Thyroid gland (tissue), 4 donors: ENCODE measurements at regions not wholly inside any gene's neighbourhood (a gene's known extent, or its start where the extent isn't known, plus 50 kb on each side); places are given as distances from the start of the nearest gene placed in this dataset.

Source experiments
- DNase-seq, 2 donors: peaks; one replicate each; pipeline ENCODE4 v3.0.0-alpha.2; 2019
- H3K27ac ChIP-seq, 3 donors: fragments of 200-600 bp; sonication (generic); 1 replicate in 2 of 3; 2 replicates in 1 of 3; pipeline ENCODE4 v1.5.1; 2016 to 2019; ENCODE audit warnings: mild to moderate bottlenecking in 1 of 3, moderate library complexity in 1 of 3
- H3K27me3 ChIP-seq: fragments of 200-600 bp; sonication (generic); one replicate; pipeline ENCODE4 v1.5.1; 2019
- H3K36me3 ChIP-seq, 2 donors: fragments of 200-600 bp; sonication (generic); one replicate each; pipeline ENCODE4 v1.5.1; 2016 to 2019
- H3K4me1 ChIP-seq, 2 donors: fragments of 200-600 bp; sonication (generic); one replicate each; pipeline ENCODE4 v1.5.1; 2017 to 2019
- H3K4me3 ChIP-seq, 3 donors: fragments of 200-600 bp; sonication (generic); replicated peaks in 1 of 3; 1 replicate in 2 of 3; 2 replicates in 1 of 3; pipeline ENCODE4 v1.5.1; 2016; ENCODE audit warnings: mild to moderate bottlenecking in 1 of 3
- H3K9me3 ChIP-seq: fragments of 200-600 bp; sonication (generic); one replicate; pipeline ENCODE4 v1.5.1; 2017
- CTCF ChIP-seq, 6 experiments: fragments of 200-600 bp in 3 of 6; fragments of 450-650 bp in 3 of 6; sonication (generic) in 3 of 6; IDR thresholded peaks; one replicate each; pipeline ENCODE4 v1.5.1; 2016 to 2019; ENCODE audit warnings: antibody characterized with exemption in 6 of 6, mild to moderate bottlenecking in 2 of 6, inconsistent platforms in 1 of 6, moderate library complexity in 1 of 6
- POLR2A ChIP-seq, 2 donors: fragments of 450-650 bp; IDR thresholded peaks; one replicate each; pipeline ENCODE4 v1.6.1; 2017; ENCODE audit warnings: antibody characterized with exemption in 2 of 2, mild to moderate bottlenecking in 2 of 2, moderate library complexity in 1 of 2
- whole genome bisulfite sequencing, 2 donors: methylation state at CpG; one replicate each; pipeline ENCODE4 v1.1.5; 2017; 5-methylcytosine and 5-hydroxymethylcytosine counted together
- intact Hi-C: fragments of 100-400 bp; cut with DNase I; formaldehyde crosslinking; loops from one replicate; pipeline ENCODE4 v1.15.1; 2023

GRCh38 chr2:185391543-185391942, 347.1 kb upstream of the FSIP2 start:
- no peaks in the 10 kb centered on the region for H3K4me1 ChIP-seq
- intact Hi-C loops: no loop called here
- H3K36me3 ChIP-seq: no peaks in the 10 kb centered on the region
- no peaks in the 10 kb centered on the region for H3K9me3 ChIP-seq
- TF ChIP-seq POLR2A (IDR thresholded peaks at IDR 0.05) (no peak), CTCF (IDR thresholded peaks at IDR 0.05) (no peak)
- H3K27me3 ChIP-seq: no peaks in the 10 kb centered on the region
- H3K27ac ChIP-seq: no peak overlapping the region
- no peak overlapping the region for H3K4me3 ChIP-seq
- no peak for DNase-seq

- no peak for TF ChIP-seq POLR2A (IDR thresholded peaks at IDR 0.05)
- TF ChIP-seq CTCF (IDR thresholded peaks at IDR 0.05): no peak
- Histone ChIP-seq H3K27ac (no peak overlapping the region), H3K9me3 (no peaks in the 10 kb centered on the region), H3K27me3 (no peaks in the 10 kb centered on the region), H3K4me3 (no peak overlapping the region), H3K36me3 (no peaks in the 10 kb centered on the region), H3K4me1 (no peaks in the 10 kb centered on the region)
- DNase-seq: no peak
- WGBS, 2 donors: 71 to 79% methylated on average over 5 of the region's 5 CpGs
- intact Hi-C loops: no loop called here
Observed at GRCh38 chr2:185393091-185393490, 345.5 kb upstream of the FSIP2 start.

GRCh38 chr2:185402474-185402873, 336.1 kb upstream of the FSIP2 start:
- H3K27me3 ChIP-seq: no peaks in the 10 kb centered on the region
- H3K4me3 ChIP-seq: no peak overlapping the region
- H3K4me1 ChIP-seq: no peaks in the 10 kb centered on the region
- no peak for DNase-seq
- no peaks in the 10 kb centered on the region for H3K36me3 ChIP-seq
- no peak overlapping the region for H3K27ac ChIP-seq
- no peak for TF ChIP-seq CTCF (IDR thresholded peaks at IDR 0.05)
- no peak for TF ChIP-seq POLR2A (IDR thresholded peaks at IDR 0.05)
- no peaks in the 10 kb centered on the region for H3K9me3 ChIP-seq
- intact Hi-C loops: no loop called here
- WGBS, 2 donors: 78 to 84% methylated on average over 1 of the region's 1 CpG

GRCh38 chr2:185404578-185404977, 334.0 kb upstream of the FSIP2 start:
- Histone ChIP-seq H3K4me1 (no peaks in the 10 kb centered on the region), H3K27me3 (no peaks in the 10 kb centered on the region), H3K27ac (no peak overlapping the region), H3K9me3 (no peaks in the 10 kb centered on the region), H3K4me3 (no peak overlapping the region), H3K36me3 (no peaks in the 10 kb centered on the region)
- intact Hi-C loops: no loop called here
- 73% methylated on average over 2 of the region's 2 CpGs for WGBS, 2 donors
- TF ChIP-seq POLR2A (IDR thresholded peaks at IDR 0.05) (no peak), CTCF (IDR thresholded peaks at IDR 0.05) (no peak)
- no peak for DNase-seq

- intact Hi-C loops: no loop called here
- H3K9me3 ChIP-seq: no peaks in the 10 kb centered on the region
- no peaks in the 10 kb centered on the region for H3K27me3 ChIP-seq
- H3K4me1 ChIP-seq: no peaks in the 10 kb centered on the region
- H3K36me3 ChIP-seq: no peaks in the 10 kb centered on the region
- H3K4me3 ChIP-seq: no peak overlapping the region
- no peak for DNase-seq
- no peak overlapping the region for H3K27ac ChIP-seq
- 61 to 68% methylated on average over 3 of the region's 3 CpGs for WGBS, 2 donors
- TF ChIP-seq CTCF (IDR thresholded peaks at IDR 0.05) (no peak), POLR2A (IDR thresholded peaks at IDR 0.05) (no peak)
Observed at GRCh38 chr2:185417111-185417510, 321.5 kb upstream of the FSIP2 start.
